NCI-H2029 treated with DMSO at 0.1 percent for 48 hours (cell line): ENCODE measurements at regions not wholly inside any gene's neighbourhood (a gene's known extent, or its start where the extent isn't known, plus 50 kb on each side); places are given as distances from the start of the nearest gene placed in this dataset.

ENCODE experiments used
- DNase-seq: peaks from one replicate; lab custom pipeline; 2025; lab: John Stamatoyannopoulos, UW

- no peak for DNase-seq
These were observed 923.0 kb upstream of the SEMA6A start for GRCh38 chr5:117497601-117498000.

DNA sequence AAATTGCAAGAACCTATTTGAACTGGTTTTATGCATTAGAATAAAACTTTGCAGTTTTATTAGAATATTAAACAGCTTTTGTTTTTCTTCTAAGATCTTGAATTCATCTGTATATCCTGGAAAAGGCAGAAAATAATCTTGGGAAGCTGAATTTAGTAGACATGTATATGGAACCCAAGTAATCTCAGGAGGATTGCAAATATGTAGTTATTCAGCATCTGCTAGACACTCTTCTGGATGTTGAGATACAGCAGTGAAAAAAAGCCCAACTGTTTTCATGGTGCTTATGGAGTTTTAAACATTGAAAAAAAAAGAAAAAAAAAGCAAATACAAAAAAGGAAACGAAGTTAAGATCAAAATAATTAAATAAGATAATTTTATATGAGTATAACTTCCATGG, 922.2 kb upstream of the SEMA6A start:
- no peak for DNase-seq

DNA sequence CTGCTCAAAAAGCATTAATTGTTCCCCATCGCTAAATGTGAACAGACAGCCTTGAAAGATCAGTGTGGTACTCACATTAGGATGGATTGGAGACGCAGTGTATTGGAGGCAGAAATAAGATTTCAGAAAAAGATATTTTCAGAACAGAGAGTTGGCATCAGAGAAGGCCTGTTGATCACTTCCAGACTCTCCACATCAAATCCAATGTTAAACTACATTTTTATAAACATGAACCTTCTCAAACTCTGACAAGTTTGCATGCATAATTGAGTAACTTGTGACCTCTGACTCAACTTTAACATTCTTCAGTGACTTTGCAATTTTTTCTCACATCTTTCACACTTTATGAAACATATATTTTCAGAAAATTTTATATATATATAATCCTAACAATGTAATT, 919.6 kb upstream of the SEMA6A start:
- no peak for DNase-seq

DNA sequence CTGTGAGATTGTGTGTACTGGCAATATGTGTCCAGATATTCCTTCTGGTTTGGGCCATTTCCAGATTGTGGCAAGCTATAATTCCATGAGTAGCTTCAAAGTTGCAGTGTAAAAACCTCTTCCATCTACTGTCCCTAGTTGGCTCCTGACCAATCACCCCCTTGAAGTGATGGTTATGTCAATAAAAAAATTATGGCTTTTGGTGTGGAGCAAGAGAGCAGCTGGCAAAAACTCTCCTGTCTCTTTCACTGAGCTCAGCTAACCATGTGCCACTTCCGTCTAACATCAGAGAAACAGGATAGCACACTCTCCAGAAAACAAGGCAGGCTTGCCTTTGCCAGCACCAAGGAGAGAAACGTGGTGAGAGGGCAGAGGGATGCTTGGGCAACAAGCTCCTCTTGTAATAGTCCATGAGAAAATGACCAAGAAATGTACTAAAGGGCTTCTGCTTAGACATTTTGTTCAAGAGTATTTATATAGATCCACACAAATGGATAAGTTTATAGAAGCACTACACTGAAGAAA, 914.4 kb upstream of the SEMA6A start:
- peak; percentile 73 for DNase-seq

- DNase-seq: no peak
These were observed 912.9 kb upstream of the SEMA6A start for GRCh38 chr5:117487556-117487955.

DNA sequence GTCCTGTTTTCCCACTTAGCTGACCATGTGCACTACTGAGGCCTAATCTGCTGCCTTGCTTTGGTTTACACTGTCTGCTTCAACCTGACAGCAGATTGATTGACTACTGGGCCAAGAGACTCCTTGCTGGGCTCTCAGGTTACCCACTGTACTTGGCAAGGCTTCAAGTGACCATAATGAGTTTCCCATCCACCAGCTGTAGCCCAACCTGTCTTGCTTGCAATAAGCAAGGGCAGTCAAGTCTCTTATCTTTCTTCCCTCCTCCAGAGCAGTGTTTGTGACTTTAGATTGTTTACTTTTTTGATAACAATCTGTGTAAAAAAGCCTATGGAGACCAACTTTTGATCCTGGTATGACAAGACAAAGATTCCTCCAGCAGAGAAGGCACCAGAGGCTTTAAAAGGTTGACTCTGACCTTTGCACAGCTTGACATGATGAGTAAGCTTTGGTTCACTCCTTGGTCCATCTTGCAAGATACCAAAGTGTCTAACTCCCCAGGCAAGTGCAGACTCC, 912.3 kb upstream of the SEMA6A start:
- peak; percentile 58 for DNase-seq

DNA sequence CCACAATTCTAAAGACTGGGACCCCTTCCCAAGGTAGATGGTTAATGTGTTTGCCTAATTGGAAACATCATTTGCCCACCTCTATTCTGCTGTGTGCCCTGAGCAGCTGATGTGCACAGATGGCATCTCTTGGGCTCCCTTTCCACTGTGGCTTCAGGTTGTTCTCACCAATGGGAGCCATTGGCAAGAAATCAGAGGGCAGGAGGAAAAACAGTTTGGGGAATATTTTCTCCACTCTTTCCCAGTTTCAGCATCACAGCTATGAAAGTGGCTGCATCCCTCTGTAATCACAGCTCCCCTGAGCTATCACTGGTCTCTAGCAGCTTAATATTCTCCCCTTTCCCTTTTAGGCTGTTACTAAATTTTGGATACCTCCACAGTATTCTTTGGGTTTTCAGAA, 911.6 kb upstream of the SEMA6A start:
- DNase-seq: no peak

DNA sequence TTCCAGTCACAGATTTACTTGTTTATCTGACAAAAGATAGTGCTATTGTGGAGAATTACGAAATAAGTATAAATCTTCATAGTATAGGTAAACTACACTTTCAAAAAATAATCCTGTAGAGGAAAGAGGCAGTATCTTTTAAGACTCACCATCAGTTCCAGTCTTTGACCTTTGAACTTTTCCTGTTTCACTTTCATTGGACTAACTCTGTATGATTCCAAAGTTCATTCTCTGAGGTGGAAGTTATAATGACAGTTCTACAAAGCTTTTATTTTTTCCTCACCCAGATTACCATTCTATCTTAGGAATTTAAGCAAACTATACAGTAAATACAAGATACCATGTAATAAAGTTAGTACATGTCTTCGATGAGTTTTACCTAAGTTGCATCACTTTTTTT, 901.3 kb upstream of the SEMA6A start:
- no peak for DNase-seq

GRCh38 chr5:117473165-117473564, 898.5 kb upstream of the SEMA6A start:
- DNase-seq: no peak

DNA sequence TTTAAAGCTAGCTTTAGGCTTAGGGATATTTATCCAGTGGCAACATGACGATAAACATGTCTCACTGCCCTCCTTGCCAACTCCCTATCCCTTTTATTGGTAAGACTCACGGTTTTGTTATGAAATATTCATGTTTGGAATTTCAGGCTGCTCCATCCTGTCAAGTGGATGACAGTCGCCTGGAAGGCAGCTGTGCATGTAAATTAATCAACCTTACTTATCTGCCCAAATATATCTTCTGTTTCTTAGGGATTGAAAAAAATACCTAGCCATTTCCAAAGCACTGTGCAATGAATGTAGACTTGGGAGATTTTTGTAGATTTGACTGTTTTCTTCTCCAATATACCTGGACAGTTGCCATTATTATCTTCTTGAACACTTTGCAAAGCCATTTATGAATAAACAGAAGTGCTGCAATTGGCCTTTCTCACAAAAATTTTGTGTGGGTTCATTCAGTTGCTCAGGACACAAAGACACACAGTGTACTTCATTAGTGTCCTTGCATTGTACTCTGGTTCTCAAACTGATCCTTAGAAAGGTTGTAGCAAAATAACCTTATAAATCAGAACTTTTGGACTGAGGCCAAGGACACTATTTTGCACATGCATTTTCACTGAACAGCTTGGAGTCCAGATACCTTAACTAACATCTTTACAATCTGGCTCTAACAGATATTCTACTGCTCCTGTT, 889.4 kb upstream of the SEMA6A start:
- no peak for DNase-seq

GRCh38 chr5:117461966-117462365, 887.3 kb upstream of the SEMA6A start:
- DNase-seq: no peak

DNA sequence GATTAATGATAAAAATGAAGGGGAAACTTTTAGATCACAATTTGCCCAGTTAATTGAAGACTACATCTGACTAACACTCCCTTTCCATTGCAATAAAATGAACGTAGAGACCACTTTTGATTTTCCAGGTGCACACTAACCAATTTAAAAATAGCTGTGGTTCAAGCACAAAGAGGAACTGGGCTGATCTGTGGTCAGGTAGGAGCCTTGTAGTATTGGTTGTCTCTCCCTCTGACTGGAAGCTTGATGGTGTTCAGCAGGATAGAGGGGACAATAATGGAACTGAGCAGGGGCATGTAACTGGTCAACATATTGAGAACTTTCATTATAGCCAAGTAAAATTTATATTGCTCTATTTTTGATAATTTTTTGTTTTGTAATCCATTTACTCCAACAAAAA, 886.8 kb upstream of the SEMA6A start:
- DNase-seq: no peak

DNA sequence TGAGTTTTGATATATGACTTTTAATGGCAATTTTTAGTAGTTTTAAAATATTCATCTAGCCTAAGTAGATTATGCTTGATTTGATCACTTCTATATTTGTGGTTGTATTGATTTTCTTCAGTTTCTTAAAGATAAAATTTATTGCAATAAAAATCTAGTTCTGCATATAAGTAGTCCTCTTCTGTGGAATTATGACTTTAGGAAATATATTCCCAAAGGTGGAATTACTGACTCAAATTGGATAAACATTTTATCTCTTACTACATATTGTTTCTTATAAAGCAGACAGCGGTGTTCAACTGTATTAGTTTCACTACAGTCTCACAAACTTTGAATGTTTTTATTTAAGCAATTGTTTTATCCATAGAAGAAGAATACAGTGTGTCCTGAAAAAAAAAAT, 883.0 kb upstream of the SEMA6A start:
- DNase-seq: no peak

- no peak for DNase-seq
These were observed 882.3 kb upstream of the SEMA6A start for GRCh38 chr5:117456866-117457470.

GRCh38 chr5:117455236-117456233, 880.9 kb upstream of the SEMA6A start:
- no peak for DNase-seq

GRCh38 chr5:117454716-117455212, 880.1 kb upstream of the SEMA6A start:
- DNase-seq: peak; percentile 20

GRCh38 chr5:117436846-117437245, 862.2 kb upstream of the SEMA6A start:
- no peak for DNase-seq

GRCh38 chr5:117435203-117435602, 860.6 kb upstream of the SEMA6A start:
- DNase-seq: no peak

DNA sequence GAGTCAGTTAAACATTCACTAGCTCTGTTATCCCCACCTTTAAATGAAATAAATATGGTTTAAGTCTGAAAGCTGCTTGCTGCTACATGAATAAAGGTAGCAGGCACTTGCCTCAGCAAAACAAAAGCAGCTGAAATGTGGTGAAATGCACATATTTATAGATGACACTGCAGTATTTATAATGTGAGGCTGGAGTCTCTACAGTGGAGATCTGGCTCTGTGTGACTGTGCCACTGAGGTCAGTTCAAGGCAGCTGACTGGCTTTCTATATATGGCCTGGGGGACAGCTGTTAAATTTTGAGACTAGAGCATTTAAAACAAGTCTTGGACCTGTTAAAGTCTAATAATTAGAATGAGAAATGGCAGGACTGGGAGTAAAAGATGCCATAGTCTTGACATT, 859.6 kb upstream of the SEMA6A start:
- DNase-seq: no peak

- no peak for DNase-seq
These were observed 859.2 kb upstream of the SEMA6A start for GRCh38 chr5:117433818-117434217.

DNA sequence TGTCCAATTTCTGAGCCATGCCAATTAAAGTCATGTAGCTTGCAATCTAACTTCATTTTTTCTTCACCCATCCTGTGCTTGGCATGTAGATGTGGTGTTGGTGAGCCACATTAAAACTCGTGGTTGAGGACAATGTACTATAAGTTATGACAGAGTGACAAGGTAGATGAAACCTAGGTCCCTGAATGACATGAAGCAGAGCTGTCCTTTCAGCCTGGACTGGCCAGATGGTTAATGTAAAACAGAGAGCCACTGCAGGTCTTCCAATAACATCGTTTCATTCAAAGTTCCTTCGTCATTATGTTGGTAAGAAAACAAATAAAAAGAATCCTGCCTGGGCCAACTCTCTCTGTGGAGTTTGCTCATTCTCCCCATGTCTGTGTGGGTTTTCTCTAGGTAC, 856.5 kb upstream of the SEMA6A start:
- DNase-seq: no peak

GRCh38 chr5:117425163-117425562, 850.5 kb upstream of the SEMA6A start:
- DNase-seq: no peak
